H1 (cell line): ENCODE measurements at regions not wholly inside any gene's neighbourhood (a gene's known extent, or its start where the extent isn't known, plus 50 kb on each side); places are given as distances from the start of the nearest gene placed in this dataset.

Source experiments
- CTCF ChIA-PET: fragments of 300-600 bp; sonication (Branson Sonifier 250); formaldehyde crosslinking; loops from one replicate; lab custom pipeline; 2021; ENCODE audit not compliant: partially characterized antibody; lab: Charles Lee
- POLR2A ChIA-PET: fragments of 300-600 bp; sonication (Branson Sonifier 250); formaldehyde crosslinking; loops from one replicate; lab custom pipeline; 2021; ENCODE audit warnings: inconsistent platforms; ENCODE audit not compliant: partially characterized antibody; lab: Charles Lee
- DNase-seq, 2 experiments: peaks; one replicate each; pipeline versions ENCODE4 v3.0.0 to v3.0.0-alpha.2; 2010 to 2022; ENCODE audit warnings: low spot score in 2 of 2, low read depth in 1 of 2, mixed read lengths in 1 of 2
- FAIRE-seq: peaks from 2 replicates; lab custom pipeline; 2011; peaks lifted over from hg19 to GRCh38; lab: Jason Lieb, UNC
- H2AFZ ChIP-seq: 2 replicates; pipeline ENCODE4 v1.8.1; 2012; ENCODE audit warnings: low read length, inconsistent platforms
- H2AK5ac ChIP-seq: 2 replicates; pipeline ENCODE4 v1.6.1; 2013; ENCODE audit warnings: low read depth, low read length
- H2BK120ac ChIP-seq: replicated peaks from 2 replicates; pipeline ENCODE3; 2013; ENCODE audit warnings: low read depth, low read length, inconsistent platforms
- H2BK12ac ChIP-seq: 2 replicates; pipeline ENCODE4 v1.6.1; 2013; ENCODE audit warnings: low read depth, low read length
- H2BK15ac ChIP-seq: 2 replicates; pipeline ENCODE4 v1.6.1; 2013; ENCODE audit warnings: low read length
- H2BK20ac ChIP-seq: 2 replicates; pipeline ENCODE4 v1.6.1; 2013; ENCODE audit warnings: low read length
- H2BK5ac ChIP-seq: 2 replicates; pipeline ENCODE4 v1.6.1; 2013; ENCODE audit warnings: low read depth, low read length
- H3K14ac ChIP-seq: 2 replicates; pipeline ENCODE4 v1.6.1; 2013; ENCODE audit warnings: inconsistent platforms; ENCODE audit not compliant: insufficient read length
- H3K18ac ChIP-seq: 2 replicates; pipeline ENCODE4 v1.6.1; 2013; ENCODE audit warnings: low read length; ENCODE audit errors: extremely low read depth
- H3K23ac ChIP-seq: 2 replicates; pipeline ENCODE4 v1.6.1; 2013; ENCODE audit warnings: inconsistent platforms; ENCODE audit not compliant: insufficient read length
- H3K23me2 ChIP-seq: 2 replicates; pipeline ENCODE4 v1.6.1; 2013; ENCODE audit warnings: low read depth, low read length
- H3K27ac ChIP-seq: 2 replicates; pipeline ENCODE4 v1.6.1; 2011; ENCODE audit warnings: low read depth, low read length, inconsistent platforms
- H3K27me3 ChIP-seq, 4 experiments: replicated peaks in 1 of 4; 1 replicate in 1 of 4; 2 replicates in 3 of 4; pipeline versions ENCODE4 v1.6.1 to v1.8.1; 2011 to 2013; ENCODE audit warnings: low read length in 3 of 4, mild to moderate bottlenecking in 3 of 4, inconsistent platforms in 2 of 4, mixed read lengths in 2 of 4, moderate library complexity in 1 of 4; ENCODE audit not compliant: control insufficient read depth in 3 of 4, insufficient read depth in 3 of 4; ENCODE audit errors: extremely low read depth in 1 of 4
- H3K36me3 ChIP-seq, 4 experiments: 2 replicates each; pipeline versions ENCODE4 v1.6.1 to v1.8.1; 2011 to 2013; ENCODE audit warnings: mild to moderate bottlenecking in 4 of 4, low read length in 3 of 4, moderate library complexity in 2 of 4, control low read depth in 1 of 4, inconsistent platforms in 1 of 4; ENCODE audit not compliant: insufficient read depth in 4 of 4, control insufficient read depth in 2 of 4
- H3K4ac ChIP-seq: replicated peaks from 2 replicates; pipeline ENCODE3; 2013; ENCODE audit warnings: low read length, low read depth, mixed read lengths, inconsistent platforms; ENCODE audit not compliant: insufficient read length
- H3K4me1 ChIP-seq, 4 experiments: replicated peaks in 1 of 4; 1 replicate in 1 of 4; 2 replicates in 3 of 4; pipeline versions ENCODE4 v1.6.1 to v1.8.1; 2011 to 2013; ENCODE audit warnings: low read length in 3 of 4, inconsistent platforms in 2 of 4, mixed read lengths in 1 of 4; ENCODE audit not compliant: insufficient read depth in 4 of 4, control insufficient read depth in 3 of 4
- H3K4me2 ChIP-seq, 2 experiments: 2 replicates each; pipeline versions ENCODE4 v1.6.1 to v1.8.1; 2011 to 2013; ENCODE audit warnings: low read depth in 2 of 2, low read length in 2 of 2, control low read depth in 1 of 2, inconsistent platforms in 1 of 2, mild to moderate bottlenecking in 1 of 2; ENCODE audit not compliant: insufficient read depth in 1 of 2
- H3K4me3 ChIP-seq, 4 experiments: fragments of 200-600, 300-600 bp in 1 of 4; sonication (generic), shearing (Covaris generic), sonication (Bioruptor Twin) in 1 of 4; 2 replicates each; pipeline versions ENCODE4 v1.5.1 to v1.8.1; 2011 to 2016; ENCODE audit warnings: low read length in 4 of 4, low read depth in 3 of 4, control low read depth in 2 of 4, inconsistent platforms in 2 of 4, mild to moderate bottlenecking in 2 of 4, mixed read lengths in 1 of 4, moderate library complexity in 1 of 4; ENCODE audit not compliant: insufficient read depth in 2 of 4; ENCODE audit errors: extremely low read depth in 1 of 4
- H3K56ac ChIP-seq: replicated peaks from 2 replicates; pipeline ENCODE3; 2013; ENCODE audit warnings: low read depth, mild to moderate bottlenecking, mixed read lengths, low read length, inconsistent platforms; ENCODE audit not compliant: insufficient read length
- H3K79me1 ChIP-seq: 2 replicates; pipeline ENCODE4 v1.6.1; 2013; ENCODE audit warnings: low read depth, low read length, control low read depth
- H3K79me2 ChIP-seq, 2 experiments: 2 replicates each; pipeline versions ENCODE4 v1.6.1 to v1.8.1; 2012 to 2013; ENCODE audit warnings: low read length in 2 of 2, mild to moderate bottlenecking in 2 of 2, inconsistent platforms in 1 of 2; ENCODE audit not compliant: insufficient read depth in 2 of 2, control insufficient read depth in 1 of 2
- H3K9ac ChIP-seq, 4 experiments: replicated peaks in 1 of 4; 1 replicate in 1 of 4; 2 replicates in 3 of 4; pipeline versions ENCODE4 v1.6.1 to v1.8.1; 2011 to 2013; ENCODE audit warnings: low read depth in 3 of 4, low read length in 3 of 4, control low read depth in 2 of 4, mild to moderate bottlenecking in 2 of 4, moderate library complexity in 2 of 4, inconsistent platforms in 1 of 4; ENCODE audit errors: extremely low read depth in 1 of 4
- H3K9me3 ChIP-seq, 2 experiments: 2 replicates each; pipeline versions ENCODE4 v1.6.1 to v1.8.1; 2012 to 2013; ENCODE audit warnings: mild to moderate bottlenecking in 2 of 2, moderate library complexity in 2 of 2, control low read depth in 1 of 2, inconsistent platforms in 1 of 2, low read depth in 1 of 2, low read length in 1 of 2, mixed read lengths in 1 of 2; ENCODE audit not compliant: insufficient read depth in 2 of 2
- H4K20me1 ChIP-seq, 2 experiments: replicated peaks in 1 of 2; 2 replicates each; pipeline versions ENCODE3 to v1.8.1; 2011 to 2013; ENCODE audit warnings: inconsistent platforms in 2 of 2, low read length in 2 of 2, mild to moderate bottlenecking in 1 of 2; ENCODE audit not compliant: insufficient read depth in 2 of 2, control insufficient read depth in 1 of 2
- H4K5ac ChIP-seq: 2 replicates; pipeline ENCODE4 v1.6.1; 2013; ENCODE audit warnings: low read length, low read depth, mixed read lengths, inconsistent platforms; ENCODE audit not compliant: insufficient read length
- H4K8ac ChIP-seq: 2 replicates; pipeline ENCODE4 v1.8.0; 2013; ENCODE audit warnings: mild to moderate bottlenecking, moderate library complexity, low read length, inconsistent platforms; ENCODE audit not compliant: insufficient read depth; ENCODE audit errors: extremely low read depth
- H4K91ac ChIP-seq: replicated peaks from 2 replicates; pipeline ENCODE3; 2013; ENCODE audit warnings: low read length, mixed read lengths, inconsistent platforms; ENCODE audit not compliant: insufficient read length
- BCL11A ChIP-seq, 2 experiments: IDR thresholded peaks; one replicate each; pipeline ENCODE4 v1.6.1; 2011; ENCODE audit warnings: low read depth in 2 of 2, low read length in 2 of 2, mild to moderate bottlenecking in 2 of 2
- CHD1 ChIP-seq: IDR thresholded peaks from 2 replicates; pipeline ENCODE4 v1.6.1; 2012; ENCODE audit warnings: low read depth, low read length, improper control_type of control experiment
- CHD2 ChIP-seq: IDR thresholded peaks from 2 replicates; pipeline ENCODE4 v1.6.1; 2012; ENCODE audit warnings: low read length, improper control_type of control experiment
- JUND ChIP-seq: IDR thresholded peaks from 2 replicates; pipeline ENCODE4 v1.6.1; 2011; ENCODE audit warnings: mild to moderate bottlenecking, improper control_type of control experiment, low read length
- KDM5A ChIP-seq: fragments of 200-600 bp; IDR thresholded peaks from 2 replicates; pipeline ENCODE4 v1.7.1; 2012; ENCODE audit warnings: mild to moderate bottlenecking, low read length, inconsistent platforms, mixed read lengths
- TAF1 ChIP-seq: IDR thresholded peaks from 2 replicates; pipeline ENCODE4 v1.6.1; 2011; ENCODE audit warnings: mild to moderate bottlenecking, low read depth, low read length
- WGBS, 2 experiments: shearing (Covaris generic) in 1 of 2; methylation state at CpG; one replicate each; pipeline versions ENCODE4 v1.1.6 to v1.1.7; 2013 to 2015; ENCODE audit warnings: low lambda C conversion rate in 2 of 2, mixed read lengths in 2 of 2, inconsistent platforms in 1 of 2, low coverage in 1 of 2, missing lambda C conversion rate in 1 of 2; ENCODE audit not compliant: insufficient replicate concordance in 2 of 2, insufficient coverage in 1 of 2, insufficient read length in 1 of 2; ENCODE audit errors: extremely low coverage in 1 of 2, missing lambda C conversion rate in 1 of 2; 5-methylcytosine and 5-hydroxymethylcytosine counted together

GRCh38 chr12:47441490-47441889 lies 264.3 kb downstream of the RPAP3 start:
- no peak overlapping the region for H3K4me2 ChIP-seq
- no peak overlapping the region for H2BK12ac ChIP-seq
- no peak overlapping the region for H4K8ac ChIP-seq
- H3K23ac ChIP-seq: no peak overlapping the region
- no peaks in the 10 kb centered on the region for H3K79me1 ChIP-seq
- no peak overlapping the region for H3K4me3 ChIP-seq
- no peak overlapping the region for H4K91ac ChIP-seq
- H3K27ac ChIP-seq: no peak overlapping the region
- no peaks in the 10 kb centered on the region for H3K79me2 ChIP-seq
- H3K27me3 ChIP-seq: no peaks in the 10 kb centered on the region
- H3K4ac ChIP-seq: no peak overlapping the region
- FAIRE-seq: no peak
- no peak overlapping the region for H2BK20ac ChIP-seq
- no peak overlapping the region for H3K18ac ChIP-seq
- no peak overlapping the region for H2BK15ac ChIP-seq
- ChIA-PET CTCF (no interaction called here), POLR2A (no interaction called here)
- H2AFZ ChIP-seq: no peak overlapping the region
- H3K56ac ChIP-seq: no peak overlapping the region
- no peak overlapping the region for H4K5ac ChIP-seq
- H2AK5ac ChIP-seq: no peak overlapping the region
- peaks cover 1% of the 10 kb centered on the region; the same call in 1 of the 2 replicates for H3K23me2 ChIP-seq
- peaks cover 3 to 30% of the 10 kb centered on the region in 2 experiments; a peak in 3 of 4 replicates for H3K9me3 ChIP-seq
- 74% methylated on average over 1 of the region's 1 CpG; no CpG with 5 or more reads in 1 of the 2 experiments for WGBS, 2 experiments
- no peak overlapping the region for H2BK5ac ChIP-seq
- no peak for DNase-seq
- H3K14ac ChIP-seq: no peak overlapping the region
- no peaks in the 10 kb centered on the region for H3K36me3 ChIP-seq
- H3K9ac ChIP-seq: no peak overlapping the region
- no peak overlapping the region for H2BK120ac ChIP-seq
- no peaks in the 10 kb centered on the region for H4K20me1 ChIP-seq
- H3K4me1 ChIP-seq: no peaks in the 10 kb centered on the region
- TF ChIP-seq TAF1 (no peak), BCL11A (IDR thresholded peaks at IDR 0.05; ENCODE audit: low read depth in 2 of 2, low read length in 2 of 2) (no peak), CHD1 (no peak), KDM5A (no peak), CHD2 (no peak), JUND (no peak)
